Neural crest cell (in vitro differentiated cells): ENCODE measurements at regions not wholly inside any gene's neighbourhood (a gene's known extent, or its start where the extent isn't known, plus 50 kb on each side); places are given as distances from the start of the nearest gene placed in this dataset.

Experiments
- DNase-seq: peaks from one replicate; pipeline ENCODE4 v3.0.0; 2021; ENCODE audit warnings: low read depth, mixed read lengths, low spot score
- H3K27ac Mint-ChIP-seq: one replicate; pipeline ENCODE4 v1.8.0; 2021; ENCODE audit warnings: mild to moderate bottlenecking, mixed read lengths; ENCODE audit not compliant: unreplicated experiment
- H3K27me3 Mint-ChIP-seq: 2 replicates; pipeline ENCODE4 v1.8.0; 2021; ENCODE audit warnings: low read depth, mild to moderate bottlenecking, mixed read lengths
- H3K36me3 Mint-ChIP-seq: 2 replicates; pipeline ENCODE4 v1.8.0; 2021; ENCODE audit warnings: low read depth, mild to moderate bottlenecking, mixed read lengths
- H3K4me1 Mint-ChIP-seq: 2 replicates; pipeline ENCODE4 v1.8.0; 2021; ENCODE audit warnings: mixed read lengths
- H3K4me3 Mint-ChIP-seq: one replicate; pipeline ENCODE4 v1.8.0; 2021; ENCODE audit warnings: mild to moderate bottlenecking, mixed read lengths
- H3K9me3 Mint-ChIP-seq: 2 replicates; pipeline ENCODE4 v1.8.0; 2021; ENCODE audit warnings: mixed read lengths
- CTCF ChIP-seq: fragments of 200-600 bp; sonication (generic); conservative IDR thresholded peaks from 2 replicates; pipeline ENCODE4 v1.5.0; 2021; ENCODE audit warnings: antibody characterized with exemption, mild to moderate bottlenecking

- H3K4me1 Mint-ChIP-seq, result peaks cover 20% of the 10 kb centered on the region
These were observed 396.9 kb upstream of the NDST3 start for GRCh38 chr4:117637347-117637746.

GRCh38 chr4:117640836-117641235, 393.4 kb upstream of the NDST3 start:
- Mint-ChIP-seq H3K4me3 (no peak overlapping the region), H3K27me3 (no peaks in the 10 kb centered on the region), H3K27ac (no peak overlapping the region), H3K9me3 (peaks cover under 1% of the 10 kb centered on the region), H3K4me1 (peaks cover 20% of the 10 kb centered on the region), H3K36me3 (no peaks in the 10 kb centered on the region)
- no peak for TF ChIP-seq CTCF
- no peak for DNase-seq

More at GRCh38 chr4:117637347-117637746, 396.9 kb upstream of the NDST3 start:
- no peak overlapping the region for H3K4me3 Mint-ChIP-seq
- TF ChIP-seq CTCF, result no peak
- no peak for DNase-seq
- no peaks in the 10 kb centered on the region for H3K36me3 Mint-ChIP-seq
- no peaks in the 10 kb centered on the region for H3K9me3 Mint-ChIP-seq
- H3K27me3 Mint-ChIP-seq, result no peaks in the 10 kb centered on the region
- no peak overlapping the region for H3K27ac Mint-ChIP-seq

- Mint-ChIP-seq H3K27ac (no peak overlapping the region), H3K4me1 (peaks cover 20% of the 10 kb centered on the region), H3K9me3 (peaks cover 5% of the 10 kb centered on the region), H3K36me3 (no peaks in the 10 kb centered on the region), H3K4me3 (no peak overlapping the region), H3K27me3 (no peaks in the 10 kb centered on the region)
- no peak for DNase-seq
- no peak for TF ChIP-seq CTCF
These were observed 392.8 kb upstream of the NDST3 start for GRCh38 chr4:117641519-117641918.

GRCh38 chr4:117654079-117654478, 380.2 kb upstream of the NDST3 start:
- H3K27ac Mint-ChIP-seq, result no peak overlapping the region
- H3K27me3 Mint-ChIP-seq, result no peaks in the 10 kb centered on the region
- TF ChIP-seq CTCF, result no peak
- H3K9me3 Mint-ChIP-seq, result peaks cover 6% of the 10 kb centered on the region
- no peak for DNase-seq
- H3K36me3 Mint-ChIP-seq, result peaks cover 2% of the 10 kb centered on the region
- H3K4me3 Mint-ChIP-seq, result no peak overlapping the region
- no peaks in the 10 kb centered on the region for H3K4me1 Mint-ChIP-seq

GRCh38 chr4:117660668-117661067, 373.6 kb upstream of the NDST3 start:
- H3K4me1 Mint-ChIP-seq, result no peaks in the 10 kb centered on the region
- no peak for DNase-seq
- H3K4me3 Mint-ChIP-seq, result no peak overlapping the region
- H3K36me3 Mint-ChIP-seq, result peaks cover 3% of the 10 kb centered on the region
- peaks cover 8% of the 10 kb centered on the region for H3K9me3 Mint-ChIP-seq
- TF ChIP-seq CTCF, result no peak
- H3K27ac Mint-ChIP-seq, result no peak overlapping the region
- no peaks in the 10 kb centered on the region for H3K27me3 Mint-ChIP-seq
